Panc1 (cell line): ENCODE measurements at regions not wholly inside any gene's neighbourhood (a gene's known extent, or its start where the extent isn't known, plus 50 kb on each side); places are given as distances from the start of the nearest gene placed in this dataset.

Source experiments
- ATAC-seq: fragments of 200-7000 bp; cut with Tn5 transposase; 2 replicates; pipeline ENCODE4 v1.9.1; 2020; ENCODE audit warnings: mild to moderate bottlenecking, moderate library complexity
- BruUV-seq: library from RNA; stranded (reverse); fragments of 400-500 nt; replicated peaks from 2 replicates; lab custom pipeline; 2021; lab: Mats Ljungman, UMichigan
- CTCF ChIA-PET: fragments of 300-600 bp; sonication (Branson Sonifier 250); formaldehyde crosslinking; loops from one replicate; lab custom pipeline; 2022; ENCODE audit warnings: antibody characterized with exemption; lab: Charles Lee
- POLR2A ChIA-PET: fragments of 300-600 bp; sonication (Branson Sonifier 250); formaldehyde crosslinking; loops from one replicate; lab custom pipeline; 2022; ENCODE audit warnings: antibody characterized with exemption; lab: Charles Lee
- DNase-seq: peaks from one replicate; pipeline ENCODE4 v3.0.0-alpha.2; 2010; ENCODE audit warnings: low read depth, low spot score
- H3K27ac ChIP-seq: 2 replicates; pipeline ENCODE4 v1.5.1; 2011; ENCODE audit warnings: mild to moderate bottlenecking, low read length, inconsistent platforms
- H3K27me3 ChIP-seq: fragments of 200-500 bp; sonication (Bioruptor generic); 2 replicates; pipeline ENCODE4 v1.6.0; 2014; ENCODE audit warnings: low read length, inconsistent platforms; ENCODE audit not compliant: control insufficient read depth, insufficient read depth
- H3K36me3 ChIP-seq: fragments of 200-500 bp; sonication (Bioruptor generic); 2 replicates; pipeline ENCODE4 v1.5.1; 2014; ENCODE audit warnings: inconsistent platforms, mild to moderate bottlenecking, low read length, moderate library complexity; ENCODE audit not compliant: control insufficient read depth, insufficient read depth
- H3K4me1 ChIP-seq: 2 replicates; pipeline ENCODE4 v1.5.1; 2011; ENCODE audit warnings: inconsistent platforms, mild to moderate bottlenecking, low read length, moderate library complexity; ENCODE audit not compliant: control insufficient read depth, insufficient read depth
- H3K4me3 ChIP-seq, 2 experiments: 2 replicates each; pipeline ENCODE4 v1.5.1; 2011 to 2012; ENCODE audit warnings: low read depth in 2 of 2, low read length in 2 of 2, mild to moderate bottlenecking in 2 of 2, inconsistent platforms in 1 of 2, moderate library complexity in 1 of 2
- H3K9me3 ChIP-seq: fragments of 200-500 bp; sonication (Bioruptor generic); 2 replicates; pipeline ENCODE4 v1.5.1; 2014; ENCODE audit warnings: low read depth, mild to moderate bottlenecking, inconsistent platforms, low read length, moderate library complexity; ENCODE audit not compliant: control insufficient read depth, insufficient read depth
- POLR2AphosphoS5 ChIP-seq: IDR thresholded peaks from 2 replicates; pipeline ENCODE4 v1.6.1; 2012; ENCODE audit warnings: mild to moderate bottlenecking, low read depth, low read length, moderate library complexity
- SIN3A ChIP-seq: IDR thresholded peaks from 2 replicates; pipeline ENCODE4 v1.6.1; 2012; ENCODE audit warnings: low read depth, mild to moderate bottlenecking, low read length, moderate library complexity, borderline replicate concordance; ENCODE audit not compliant: insufficient read depth
- TCF7L2 ChIP-seq: IDR thresholded peaks from 2 replicates; pipeline ENCODE4 v1.6.1; 2011; ENCODE audit warnings: mild to moderate bottlenecking, low read depth, low read length, inconsistent platforms
- in situ Hi-C: cut with HindIII; loops from 2 replicates; pipeline ENCODE4 v1.10.0; 2016; ENCODE audit warnings: low sequenced_read_pairs, low pct_unique_long_range_greater_than_20kb
- intact Hi-C: fragments of 100-400 bp; cut with micrococcal nuclease; formaldehyde crosslinking; loops from one replicate; pipeline ENCODE4 v1.10.0; 2022; ENCODE audit not compliant: unreplicated experiment
- TF ChIP-seq, protein P1 (sequence below), 2 experiments: IDR thresholded peaks; 2 replicates each; pipeline ENCODE4 v1.6.1; 2011 to 2012; ENCODE audit warnings: low read depth in 2 of 2, control low read depth in 1 of 2, low read length in 1 of 2, mild to moderate bottlenecking in 1 of 2, moderate library complexity in 1 of 2; ENCODE audit not compliant: insufficient read depth in 1 of 2
- TF ChIP-seq, protein P2 (sequence below): fragments of 450-650 bp; IDR thresholded peaks from 2 replicates; pipeline ENCODE4 v1.5.1; 2017; ENCODE audit warnings: mild to moderate bottlenecking

DNA sequence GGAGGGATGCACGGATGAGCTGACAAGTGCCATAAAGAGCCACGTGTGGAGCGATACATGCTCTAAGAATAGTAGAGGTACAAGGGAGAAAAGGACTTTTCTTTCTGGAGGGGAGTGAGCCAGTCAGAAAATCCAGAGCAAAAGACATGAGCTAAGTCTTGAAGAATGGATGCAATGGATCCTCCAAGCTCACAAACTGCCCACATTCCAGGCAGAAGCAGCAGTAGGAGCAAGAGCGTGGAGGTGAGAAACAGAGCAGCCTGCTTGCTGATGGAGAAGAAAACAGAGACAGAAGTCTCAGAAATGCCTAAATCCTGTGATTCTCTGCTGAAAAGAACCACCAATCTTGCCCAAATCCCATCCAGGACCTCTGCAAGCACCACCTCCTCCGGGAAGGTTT lies 78.2 kb upstream of the RALGPS2 start:
- no peaks in the 10 kb centered on the region for H3K9me3 ChIP-seq
- DNase-seq (no peak), ATAC-seq (no peak)
- in situ Hi-C loops, result no loop called here
- no peak overlapping the region for H3K27ac ChIP-seq
- no peaks in the 10 kb centered on the region for H3K4me1 ChIP-seq
- intact Hi-C loops, result no loop called here
- TF ChIP-seq, protein P1, sequence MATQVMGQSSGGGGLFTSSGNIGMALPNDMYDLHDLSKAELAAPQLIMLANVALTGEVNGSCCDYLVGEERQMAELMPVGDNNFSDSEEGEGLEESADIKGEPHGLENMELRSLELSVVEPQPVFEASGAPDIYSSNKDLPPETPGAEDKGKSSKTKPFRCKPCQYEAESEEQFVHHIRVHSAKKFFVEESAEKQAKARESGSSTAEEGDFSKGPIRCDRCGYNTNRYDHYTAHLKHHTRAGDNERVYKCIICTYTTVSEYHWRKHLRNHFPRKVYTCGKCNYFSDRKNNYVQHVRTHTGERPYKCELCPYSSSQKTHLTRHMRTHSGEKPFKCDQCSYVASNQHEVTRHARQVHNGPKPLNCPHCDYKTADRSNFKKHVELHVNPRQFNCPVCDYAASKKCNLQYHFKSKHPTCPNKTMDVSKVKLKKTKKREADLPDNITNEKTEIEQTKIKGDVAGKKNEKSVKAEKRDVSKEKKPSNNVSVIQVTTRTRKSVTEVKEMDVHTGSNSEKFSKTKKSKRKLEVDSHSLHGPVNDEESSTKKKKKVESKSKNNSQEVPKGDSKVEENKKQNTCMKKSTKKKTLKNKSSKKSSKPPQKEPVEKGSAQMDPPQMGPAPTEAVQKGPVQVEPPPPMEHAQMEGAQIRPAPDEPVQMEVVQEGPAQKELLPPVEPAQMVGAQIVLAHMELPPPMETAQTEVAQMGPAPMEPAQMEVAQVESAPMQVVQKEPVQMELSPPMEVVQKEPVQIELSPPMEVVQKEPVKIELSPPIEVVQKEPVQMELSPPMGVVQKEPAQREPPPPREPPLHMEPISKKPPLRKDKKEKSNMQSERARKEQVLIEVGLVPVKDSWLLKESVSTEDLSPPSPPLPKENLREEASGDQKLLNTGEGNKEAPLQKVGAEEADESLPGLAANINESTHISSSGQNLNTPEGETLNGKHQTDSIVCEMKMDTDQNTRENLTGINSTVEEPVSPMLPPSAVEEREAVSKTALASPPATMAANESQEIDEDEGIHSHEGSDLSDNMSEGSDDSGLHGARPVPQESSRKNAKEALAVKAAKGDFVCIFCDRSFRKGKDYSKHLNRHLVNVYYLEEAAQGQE (IDR thresholded peaks at IDR 0.05; ENCODE audit: insufficient read depth in 1 of 2, low read depth in 2 of 2, low read length in 1 of 2), result no peak
- TF ChIP-seq, protein P2, sequence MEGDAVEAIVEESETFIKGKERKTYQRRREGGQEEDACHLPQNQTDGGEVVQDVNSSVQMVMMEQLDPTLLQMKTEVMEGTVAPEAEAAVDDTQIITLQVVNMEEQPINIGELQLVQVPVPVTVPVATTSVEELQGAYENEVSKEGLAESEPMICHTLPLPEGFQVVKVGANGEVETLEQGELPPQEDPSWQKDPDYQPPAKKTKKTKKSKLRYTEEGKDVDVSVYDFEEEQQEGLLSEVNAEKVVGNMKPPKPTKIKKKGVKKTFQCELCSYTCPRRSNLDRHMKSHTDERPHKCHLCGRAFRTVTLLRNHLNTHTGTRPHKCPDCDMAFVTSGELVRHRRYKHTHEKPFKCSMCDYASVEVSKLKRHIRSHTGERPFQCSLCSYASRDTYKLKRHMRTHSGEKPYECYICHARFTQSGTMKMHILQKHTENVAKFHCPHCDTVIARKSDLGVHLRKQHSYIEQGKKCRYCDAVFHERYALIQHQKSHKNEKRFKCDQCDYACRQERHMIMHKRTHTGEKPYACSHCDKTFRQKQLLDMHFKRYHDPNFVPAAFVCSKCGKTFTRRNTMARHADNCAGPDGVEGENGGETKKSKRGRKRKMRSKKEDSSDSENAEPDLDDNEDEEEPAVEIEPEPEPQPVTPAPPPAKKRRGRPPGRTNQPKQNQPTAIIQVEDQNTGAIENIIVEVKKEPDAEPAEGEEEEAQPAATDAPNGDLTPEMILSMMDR, result no peak
- TF ChIP-seq POLR2AphosphoS5 (no peak), TCF7L2 (no peak), SIN3A (no peak)
- POLR2A ChIA-PET, result no interaction called here
- no TSS peak for BruUV-seq
- peaks cover 3% of the 10 kb centered on the region for H3K27me3 ChIP-seq
- H3K36me3 ChIP-seq, result no peaks in the 10 kb centered on the region
- no peak overlapping the region for H3K4me3 ChIP-seq
- CTCF ChIA-PET, result no interaction called here

GRCh38 chr1:178648151-178648550 lies 76.9 kb upstream of the RALGPS2 start:
- ATAC-seq, result no peak
- POLR2A ChIA-PET, result no interaction called here
- Histone ChIP-seq H3K27me3 (peaks cover 3% of the 10 kb centered on the region), H3K27ac (no peak overlapping the region), H3K4me1 (no peaks in the 10 kb centered on the region), H3K36me3 (no peaks in the 10 kb centered on the region), H3K4me3 (no peak overlapping the region), H3K9me3 (no peaks in the 10 kb centered on the region)
- in situ Hi-C loops, result no loop called here
- intact Hi-C loops, result no loop called here
- TF ChIP-seq TCF7L2 (no peak), SIN3A (no peak), POLR2AphosphoS5 (no peak)
- TF ChIP-seq, protein P2, result no peak
- TF ChIP-seq, protein P1 (IDR thresholded peaks at IDR 0.05; ENCODE audit: insufficient read depth in 1 of 2, low read depth in 2 of 2, low read length in 1 of 2), result no peak
- no TSS peak for BruUV-seq
- DNase-seq, result no peak
- CTCF ChIA-PET, result no interaction called here
